ENCODE measurements at regions not wholly inside any gene's neighbourhood (a gene's known extent, or its start where the extent isn't known, plus 50 kb on each side); places are given as distances from the start of the nearest gene placed in this dataset.

- Histone ChIP-seq H3K4me3 (ENCODE audit: low read length) (no peak overlapping the region), H3K27me3 (ENCODE audit: control insufficient read depth, insufficient read depth, low read length) (no peaks in the 10 kb centered on the region), H3K27ac (ENCODE audit: low read depth, low read length) (no peak overlapping the region), H3K4me1 (ENCODE audit: control insufficient read depth, insufficient read depth, low read length) (no peaks in the 10 kb centered on the region), H3K9ac (ENCODE audit: low read length) (no peak overlapping the region), H3K36me3 (ENCODE audit: control insufficient read depth, insufficient read depth, low read length) (no peaks in the 10 kb centered on the region)
These were observed 116.6 kb upstream of the RTL1 start for GRCh38 chr14:101019990-101020710.

GRCh38 chr14:101020834-101021370 lies 117.4 kb upstream of the RTL1 start:
- Histone ChIP-seq H3K27ac (ENCODE audit: low read depth, low read length) (no peak overlapping the region), H3K36me3 (ENCODE audit: control insufficient read depth, insufficient read depth, low read length) (no peaks in the 10 kb centered on the region), H3K27me3 (ENCODE audit: control insufficient read depth, insufficient read depth, low read length) (no peaks in the 10 kb centered on the region), H3K9ac (ENCODE audit: low read length) (no peak overlapping the region), H3K4me1 (ENCODE audit: control insufficient read depth, insufficient read depth, low read length) (no peaks in the 10 kb centered on the region), H3K4me3 (ENCODE audit: low read length) (no peak overlapping the region)

- Histone ChIP-seq H3K27me3 (ENCODE audit: control insufficient read depth, insufficient read depth, low read length) (no peaks in the 10 kb centered on the region), H3K4me3 (ENCODE audit: low read length) (no peak overlapping the region), H3K36me3 (ENCODE audit: control insufficient read depth, insufficient read depth, low read length) (no peaks in the 10 kb centered on the region), H3K4me1 (ENCODE audit: control insufficient read depth, insufficient read depth, low read length) (no peaks in the 10 kb centered on the region), H3K27ac (ENCODE audit: low read depth, low read length) (no peak overlapping the region), H3K9ac (ENCODE audit: low read length) (no peak overlapping the region)
These were observed 118.6 kb upstream of the RTL1 start for GRCh38 chr14:101022121-101022520.

- H3K27me3 ChIP-seq (ENCODE audit: control insufficient read depth, insufficient read depth, low read length): no peaks in the 10 kb centered on the region
- no peaks in the 10 kb centered on the region for H3K36me3 ChIP-seq (ENCODE audit: control insufficient read depth, insufficient read depth, low read length)
- no peak overlapping the region for H3K4me3 ChIP-seq (ENCODE audit: low read length)
These were observed 119.5 kb upstream of the RTL1 start for GRCh38 chr14:101022916-101023435.

GRCh38 chr14:101024686-101025085 lies 121.2 kb upstream of the RTL1 start:
- Histone ChIP-seq H3K27ac (ENCODE audit: low read depth, low read length) (no peak overlapping the region), H3K9ac (ENCODE audit: low read length) (no peak overlapping the region), H3K27me3 (ENCODE audit: control insufficient read depth, insufficient read depth, low read length) (no peaks in the 10 kb centered on the region), H3K4me1 (ENCODE audit: control insufficient read depth, insufficient read depth, low read length) (no peaks in the 10 kb centered on the region), H3K4me3 (ENCODE audit: low read length) (no peak overlapping the region), H3K36me3 (ENCODE audit: control insufficient read depth, insufficient read depth, low read length) (no peaks in the 10 kb centered on the region)

More at GRCh38 chr14:101022916-101023435, 119.5 kb upstream of the RTL1 start:
- Histone ChIP-seq H3K4me1 (ENCODE audit: control insufficient read depth, insufficient read depth, low read length) (no peaks in the 10 kb centered on the region), H3K9ac (ENCODE audit: low read length) (no peak overlapping the region), H3K27ac (ENCODE audit: low read depth, low read length) (no peak overlapping the region)

- H3K36me3 ChIP-seq (ENCODE audit: control insufficient read depth, insufficient read depth, low read length): no peaks in the 10 kb centered on the region
- H3K4me1 ChIP-seq (ENCODE audit: control insufficient read depth, insufficient read depth, low read length): no peaks in the 10 kb centered on the region
- H3K9ac ChIP-seq (ENCODE audit: low read length): no peak overlapping the region
- H3K4me3 ChIP-seq (ENCODE audit: low read length): no peak overlapping the region
- no peak overlapping the region for H3K27ac ChIP-seq (ENCODE audit: low read depth, low read length)
- H3K27me3 ChIP-seq (ENCODE audit: control insufficient read depth, insufficient read depth, low read length): no peaks in the 10 kb centered on the region
These were observed 121.6 kb upstream of the RTL1 start for GRCh38 chr14:101025131-101025530.

- H3K27ac ChIP-seq (ENCODE audit: low read depth, low read length): no peak overlapping the region
- no peaks in the 10 kb centered on the region for H3K36me3 ChIP-seq (ENCODE audit: control insufficient read depth, insufficient read depth, low read length)
- no peaks in the 10 kb centered on the region for H3K27me3 ChIP-seq (ENCODE audit: control insufficient read depth, insufficient read depth, low read length)
- H3K4me1 ChIP-seq (ENCODE audit: control insufficient read depth, insufficient read depth, low read length): no peaks in the 10 kb centered on the region
- no peak overlapping the region for H3K4me3 ChIP-seq (ENCODE audit: low read length)
- no peak overlapping the region for H3K9ac ChIP-seq (ENCODE audit: low read length)
These were observed 122.2 kb upstream of the RTL1 start for GRCh38 chr14:101025696-101026095.

- Histone ChIP-seq H3K27me3 (ENCODE audit: control insufficient read depth, insufficient read depth, low read length) (no peaks in the 10 kb centered on the region), H3K9ac (ENCODE audit: low read length) (no peak overlapping the region), H3K27ac (ENCODE audit: low read depth, low read length) (no peak overlapping the region), H3K36me3 (ENCODE audit: control insufficient read depth, insufficient read depth, low read length) (no peaks in the 10 kb centered on the region), H3K4me1 (ENCODE audit: control insufficient read depth, insufficient read depth, low read length) (no peaks in the 10 kb centered on the region), H3K4me3 (ENCODE audit: low read length) (no peak overlapping the region)
These were observed 122.8 kb upstream of the RTL1 start for GRCh38 chr14:101026341-101026740.

- H3K36me3 ChIP-seq (ENCODE audit: control insufficient read depth, insufficient read depth, low read length): no peaks in the 10 kb centered on the region
These were observed 123.8 kb upstream of the RTL1 start for GRCh38 chr14:101027291-101027690.

GRCh38 chr14:101027966-101028365 lies 124.4 kb upstream of the RTL1 start:
- Histone ChIP-seq H3K9ac (ENCODE audit: low read length) (no peak overlapping the region), H3K27me3 (ENCODE audit: control insufficient read depth, insufficient read depth, low read length) (no peaks in the 10 kb centered on the region), H3K4me1 (ENCODE audit: control insufficient read depth, insufficient read depth, low read length) (no peaks in the 10 kb centered on the region), H3K36me3 (ENCODE audit: control insufficient read depth, insufficient read depth, low read length) (no peaks in the 10 kb centered on the region), H3K27ac (ENCODE audit: low read depth, low read length) (no peak overlapping the region), H3K4me3 (ENCODE audit: low read length) (no peak overlapping the region)

More at GRCh38 chr14:101027291-101027690, 123.8 kb upstream of the RTL1 start:
- Histone ChIP-seq H3K27me3 (ENCODE audit: control insufficient read depth, insufficient read depth, low read length) (no peaks in the 10 kb centered on the region), H3K9ac (ENCODE audit: low read length) (no peak overlapping the region), H3K4me3 (ENCODE audit: low read length) (no peak overlapping the region), H3K27ac (ENCODE audit: low read depth, low read length) (no peak overlapping the region), H3K4me1 (ENCODE audit: control insufficient read depth, insufficient read depth, low read length) (no peaks in the 10 kb centered on the region)

GRCh38 chr14:101028971-101029667 lies 125.6 kb upstream of the RTL1 start:
- Histone ChIP-seq H3K4me3 (ENCODE audit: low read length) (no peak overlapping the region), H3K27ac (ENCODE audit: low read depth, low read length) (no peak overlapping the region), H3K27me3 (ENCODE audit: control insufficient read depth, insufficient read depth, low read length) (no peaks in the 10 kb centered on the region), H3K36me3 (ENCODE audit: control insufficient read depth, insufficient read depth, low read length) (no peaks in the 10 kb centered on the region), H3K9ac (ENCODE audit: low read length) (no peak overlapping the region), H3K4me1 (ENCODE audit: control insufficient read depth, insufficient read depth, low read length) (no peaks in the 10 kb centered on the region)

- no peaks in the 10 kb centered on the region for H3K27me3 ChIP-seq (ENCODE audit: control insufficient read depth, insufficient read depth, low read length)
These were observed 126.3 kb upstream of the RTL1 start for GRCh38 chr14:101029668-101030290.

More at GRCh38 chr14:101029668-101030290, 126.3 kb upstream of the RTL1 start:
- H3K36me3 ChIP-seq (ENCODE audit: control insufficient read depth, insufficient read depth, low read length): no peaks in the 10 kb centered on the region
- H3K9ac ChIP-seq (ENCODE audit: low read length): no peak overlapping the region
- no peak overlapping the region for H3K27ac ChIP-seq (ENCODE audit: low read depth, low read length)
- H3K4me1 ChIP-seq (ENCODE audit: control insufficient read depth, insufficient read depth, low read length): no peaks in the 10 kb centered on the region
- no peak overlapping the region for H3K4me3 ChIP-seq (ENCODE audit: low read length)
